ENCODE measurements at regions not wholly inside any gene's neighbourhood (a gene's known extent, or its start where the extent isn't known, plus 50 kb on each side); places are given as distances from the start of the nearest gene placed in this dataset.
"Not testable (repeated sequence)": the region's sequence is repeated elsewhere in the genome, so short reads cannot be mapped to it uniquely, and the experiment has no call there.

- H3K4me3 ChIP-seq (ENCODE audit: low read length) = no peak overlapping the region
- no peak overlapping the region for H3K9ac ChIP-seq (ENCODE audit: low read length)
- no peaks in the 10 kb centered on the region for H3K9me3 ChIP-seq (ENCODE audit: low read length)
- no peaks in the 10 kb centered on the region for H3K79me2 ChIP-seq (replicated peaks; ENCODE audit: insufficient read depth, low read length)
- no peaks in the 10 kb centered on the region for H3K9me2 ChIP-seq (ENCODE audit: insufficient read depth, low read length)
- H3K4me2 ChIP-seq (ENCODE audit: low read length) = no peak overlapping the region
- no peak overlapping the region for H2AFZ ChIP-seq (ENCODE audit: low read depth, low read length)
- H3F3A ChIP-seq (ENCODE audit: insufficient read depth, low read length, poor library complexity, severe bottlenecking) = no peaks in the 10 kb centered on the region
- no peaks in the 10 kb centered on the region for H3K36me3 ChIP-seq (ENCODE audit: insufficient read depth, low read length)
- H3K27me3 ChIP-seq (ENCODE audit: insufficient read depth, low read depth, low read length) = no peaks in the 10 kb centered on the region
- no peaks in the 10 kb centered on the region for H4K20me1 ChIP-seq (ENCODE audit: insufficient read depth)
- H3K27ac ChIP-seq (ENCODE audit: low read length) = no peak overlapping the region
- TF ChIP-seq EP300 (conservative IDR thresholded peaks at IDR 0.05; ENCODE audit: poor library complexity, severe bottlenecking) = no peak
- no peak for TF ChIP-seq MXI1 (conservative IDR thresholded peaks at IDR 0.05; ENCODE audit: poor library complexity, severe bottlenecking)
- no peak for TF ChIP-seq RAD21 (conservative IDR thresholded peaks at IDR 0.05)
- TF ChIP-seq REST (IDR thresholded peaks at IDR 0.05; ENCODE audit: borderline replicate concordance) = no peak
- no peak for TF ChIP-seq SMC3 (conservative IDR thresholded peaks at IDR 0.05; ENCODE audit: poor library complexity)
- TF ChIP-seq EZH2 (IDR thresholded peaks at IDR 0.05; ENCODE audit: borderline replicate concordance, insufficient read depth, low read length, poor library complexity, severe bottlenecking) = no peak
- TF ChIP-seq CTCF (IDR thresholded peaks at IDR 0.05; ENCODE audit: poor library complexity, severe bottlenecking) = no peak
- no peak for TF ChIP-seq POLR2AphosphoS5 (IDR thresholded peaks at IDR 0.05)
- no peak for TF ChIP-seq TAF1 (IDR thresholded peaks at IDR 0.05; ENCODE audit: low read depth)
These were observed 358.3 kb upstream of the MTNR1B start for GRCh38 chr11:92611157-92611556.

- not testable (repeated sequence) for H3K79me2 ChIP-seq (replicated peaks; ENCODE audit: insufficient read depth, low read length); H3F3A ChIP-seq (ENCODE audit: insufficient read depth, low read length, poor library complexity, severe bottlenecking); H3K27ac ChIP-seq (ENCODE audit: low read length); H3K9me2 ChIP-seq (ENCODE audit: insufficient read depth, low read length); H3K4me3 ChIP-seq (ENCODE audit: low read length); H3K27me3 ChIP-seq (ENCODE audit: insufficient read depth, low read depth, low read length); H2AFZ ChIP-seq (ENCODE audit: low read depth, low read length); H4K20me1 ChIP-seq (ENCODE audit: insufficient read depth); H3K9ac ChIP-seq (ENCODE audit: low read length); H3K9me3 ChIP-seq (ENCODE audit: low read length); H3K36me3 ChIP-seq (ENCODE audit: insufficient read depth, low read length); H3K4me2 ChIP-seq (ENCODE audit: low read length)
These were observed 351.4 kb upstream of the MTNR1B start for GRCh38 chr11:92618020-92618419.

- no peak for TF ChIP-seq EP300 (conservative IDR thresholded peaks at IDR 0.05; ENCODE audit: poor library complexity, severe bottlenecking)
- TF ChIP-seq EZH2 (IDR thresholded peaks at IDR 0.05; ENCODE audit: borderline replicate concordance, insufficient read depth, low read length, poor library complexity, severe bottlenecking) = no peak
- no peak for TF ChIP-seq POLR2AphosphoS5 (IDR thresholded peaks at IDR 0.05)
- no peak for TF ChIP-seq MXI1 (conservative IDR thresholded peaks at IDR 0.05; ENCODE audit: poor library complexity, severe bottlenecking)
- TF ChIP-seq TAF1 (IDR thresholded peaks at IDR 0.05; ENCODE audit: low read depth) = no peak
- no peak for TF ChIP-seq REST (IDR thresholded peaks at IDR 0.05; ENCODE audit: borderline replicate concordance)
- no peak for TF ChIP-seq SMC3 (conservative IDR thresholded peaks at IDR 0.05; ENCODE audit: poor library complexity)
- no peak for TF ChIP-seq CTCF (IDR thresholded peaks at IDR 0.05; ENCODE audit: poor library complexity, severe bottlenecking)
- no peak for TF ChIP-seq RAD21 (conservative IDR thresholded peaks at IDR 0.05)
These were observed 346.4 kb upstream of the MTNR1B start for GRCh38 chr11:92623055-92623454.

More at GRCh38 chr11:92623055-92623454, 346.4 kb upstream of the MTNR1B start:
- Histone ChIP-seq H2AFZ (ENCODE audit: low read depth, low read length) (no peak overlapping the region), H4K20me1 (ENCODE audit: insufficient read depth) (no peaks in the 10 kb centered on the region), H3K9me3 (ENCODE audit: low read length) (no peaks in the 10 kb centered on the region), H3K9me2 (ENCODE audit: insufficient read depth, low read length) (no peaks in the 10 kb centered on the region), H3K9ac (ENCODE audit: low read length) (no peak overlapping the region), H3K27ac (ENCODE audit: low read length) (no peak overlapping the region), H3K36me3 (ENCODE audit: insufficient read depth, low read length) (no peaks in the 10 kb centered on the region), H3F3A (ENCODE audit: insufficient read depth, low read length, poor library complexity, severe bottlenecking) (no peaks in the 10 kb centered on the region), H3K4me2 (ENCODE audit: low read length) (no peak overlapping the region), H3K4me3 (ENCODE audit: low read length) (no peak overlapping the region), H3K27me3 (ENCODE audit: insufficient read depth, low read depth, low read length) (no peaks in the 10 kb centered on the region), H3K79me2 (replicated peaks; ENCODE audit: insufficient read depth, low read length) (peaks cover 4% of the 10 kb centered on the region)

Measured in neural cell (in vitro differentiated cells).